Astrocyte (in vitro differentiated cells and primary cell): ENCODE measurements at regions not wholly inside any gene's neighbourhood (a gene's known extent, or its start where the extent isn't known, plus 50 kb on each side); places are given as distances from the start of the nearest gene placed in this dataset.

Experiments
- CTCF ChIP-seq: IDR thresholded peaks from 2 replicates; pipeline ENCODE4 v1.5.1; 2011; ENCODE audit warnings: low read depth, mild to moderate bottlenecking, inconsistent platforms, low read length, moderate library complexity; ENCODE audit not compliant: insufficient read depth
- EZH2 ChIP-seq: IDR thresholded peaks from 2 replicates; pipeline ENCODE4 v1.6.1; 2012; ENCODE audit warnings: mild to moderate bottlenecking, low read length, inconsistent platforms; ENCODE audit not compliant: insufficient read depth

DNA sequence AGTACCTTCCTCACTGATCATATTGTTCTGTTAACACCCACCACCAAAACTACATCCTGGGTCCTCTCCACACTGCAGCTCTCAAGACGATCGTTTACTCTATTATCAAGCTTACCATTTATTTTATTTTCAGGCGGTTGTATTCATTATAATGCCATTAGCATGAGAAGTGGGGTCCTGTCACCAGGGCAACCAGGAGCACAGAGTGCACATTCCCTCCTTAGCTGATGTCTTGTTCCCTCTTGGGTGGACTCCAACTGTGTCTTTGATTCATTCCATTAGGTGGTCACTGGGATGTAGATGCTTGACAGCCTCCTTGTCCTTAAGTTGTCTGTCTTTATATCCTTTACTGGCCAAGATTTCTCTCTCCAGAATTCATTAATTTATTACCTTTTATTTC lies 965.9 kb upstream of the EEF2KMT start:
- no peak for TF ChIP-seq CTCF
- TF ChIP-seq EZH2, result no peak
